GM21723 (cell line): ENCODE measurements at regions not wholly inside any gene's neighbourhood (a gene's known extent, or its start where the extent isn't known, plus 50 kb on each side); places are given as distances from the start of the nearest gene placed in this dataset.

Experiments used
- ATAC-seq: cut with Tn5 transposase; IDR thresholded peaks from one replicate; pipeline ENCODE4 v1.9.1; 2021; ENCODE audit warnings: mild to moderate bottlenecking, moderate library complexity; ENCODE audit not compliant: unreplicated experiment

GRCh38 chr6:4466769-4467480 is 309.3 kb upstream of the CDYL start:
- no peak for ATAC-seq

- no peak for ATAC-seq
Measured at GRCh38 chr6:4466261-4466660, 309.9 kb upstream of the CDYL start.

GRCh38 chr6:4464638-4465037 is 311.6 kb upstream of the CDYL start:
- ATAC-seq, result no peak

GRCh38 chr6:4463236-4463635 is 313.0 kb upstream of the CDYL start:
- ATAC-seq, result no peak

GRCh38 chr6:4460586-4461475 is 315.4 kb upstream of the CDYL start:
- ATAC-seq, result no peak

GRCh38 chr6:4459996-4460395 is 316.2 kb upstream of the CDYL start:
- ATAC-seq, result no peak

- ATAC-seq, result no peak
Measured at GRCh38 chr6:4459032-4459431, 317.2 kb upstream of the CDYL start.

GRCh38 chr6:4451718-4452117 is 316.3 kb upstream of the ECI2 start:
- ATAC-seq, result no peak

- no peak for ATAC-seq
Measured at GRCh38 chr6:4451081-4451480, 315.7 kb upstream of the ECI2 start.

- no peak for ATAC-seq
Measured at GRCh38 chr6:4450237-4450636, 314.9 kb upstream of the ECI2 start.

- no peak for ATAC-seq
Measured at GRCh38 chr6:4449409-4449808, 314.0 kb upstream of the ECI2 start.

- ATAC-seq, result no peak
Measured at GRCh38 chr6:4448841-4449240, 313.5 kb upstream of the ECI2 start.

- ATAC-seq, result no peak
Measured at GRCh38 chr6:4447639-4448330, 312.4 kb upstream of the ECI2 start.

GRCh38 chr6:4446982-4447381 is 311.6 kb upstream of the ECI2 start:
- ATAC-seq, result no peak

GRCh38 chr6:4441981-4442434 is 306.6 kb upstream of the ECI2 start:
- ATAC-seq, result no peak

GRCh38 chr6:4439159-4439558 is 303.8 kb upstream of the ECI2 start:
- ATAC-seq, result no peak

GRCh38 chr6:4437342-4437741 is 302.0 kb upstream of the ECI2 start:
- no peak for ATAC-seq

- ATAC-seq, result no peak
Measured at GRCh38 chr6:4435981-4436445, 300.6 kb upstream of the ECI2 start.

GRCh38 chr6:4434655-4435054 is 299.3 kb upstream of the ECI2 start:
- no peak for ATAC-seq

GRCh38 chr6:4433199-4433598 is 297.8 kb upstream of the ECI2 start:
- no peak for ATAC-seq

- ATAC-seq, result no peak
Measured at GRCh38 chr6:4426968-4427367, 291.6 kb upstream of the ECI2 start.
